ENCODE measurements at regions not wholly inside any gene's neighbourhood (a gene's known extent, or its start where the extent isn't known, plus 50 kb on each side); places are given as distances from the start of the nearest gene placed in this dataset.

- no peak for FAIRE-seq
- Histone ChIP-seq H3K4me3 (ENCODE audit: insufficient read depth, low read depth, low read length) (no peak overlapping the region), H4K20me1 (ENCODE audit: insufficient read depth, low read length) (no peaks in the 10 kb centered on the region), H3K9ac (ENCODE audit: low read length) (no peak overlapping the region), H3K27me3 (ENCODE audit: insufficient read depth, low read length) (no peaks in the 10 kb centered on the region), H3K9me3 (ENCODE audit: insufficient read depth, low read depth, low read length) (no peaks in the 10 kb centered on the region), H3K4me1 (ENCODE audit: insufficient read depth, low read length) (no peaks in the 10 kb centered on the region), H3K27ac (ENCODE audit: low read depth, low read length) (no peak overlapping the region), H3K36me3 (ENCODE audit: insufficient read depth, low read length) (no peaks in the 10 kb centered on the region), H3K4me2 (ENCODE audit: low read length) (no peak overlapping the region), H3K79me2 (ENCODE audit: insufficient read depth, low read length) (no peaks in the 10 kb centered on the region), H2AFZ (ENCODE audit: low read depth, low read length) (peak overlapping the region; percentile 17)
- no peak for TF ChIP-seq EZH2 (IDR thresholded peaks at IDR 0.05; ENCODE audit: insufficient read depth, low read length)
- TF ChIP-seq CTCF (IDR thresholded peaks at IDR 0.05; ENCODE audit: insufficient read depth, low read depth, low read length) = no peak
- Mint-ChIP-seq H3K4me1 (ENCODE audit: low read depth, unreplicated experiment) (peaks cover 2% of the 10 kb centered on the region), H3K27ac (ENCODE audit: unreplicated experiment) (peak overlapping the region; percentile 15), H3K36me3 (ENCODE audit: low read depth, unreplicated experiment) (no peaks in the 10 kb centered on the region), H3K9me3 (ENCODE audit: unreplicated experiment) (no peaks in the 10 kb centered on the region), H3K4me3 (ENCODE audit: unreplicated experiment) (no peak overlapping the region), H3K27me3 (ENCODE audit: low read depth, unreplicated experiment) (no peaks in the 10 kb centered on the region)
- DNase-seq (ENCODE audit: low read depth) = no peak
Measured at GRCh38 chr6:164408868-164409267, 900.5 kb downstream of the C6orf118 start.

GRCh38 chr6:164404812-164405488 lies 904.5 kb downstream of the C6orf118 start:
- H3K27ac ChIP-seq (ENCODE audit: low read depth, low read length) = no peak overlapping the region
- Mint-ChIP-seq H3K4me1 (ENCODE audit: low read depth, unreplicated experiment) (peaks cover 2% of the 10 kb centered on the region), H3K27me3 (ENCODE audit: low read depth, unreplicated experiment) (no peaks in the 10 kb centered on the region), H3K36me3 (ENCODE audit: low read depth, unreplicated experiment) (no peaks in the 10 kb centered on the region), H3K4me3 (ENCODE audit: unreplicated experiment) (no peak overlapping the region), H3K27ac (ENCODE audit: unreplicated experiment) (no peak overlapping the region), H3K9me3 (ENCODE audit: unreplicated experiment) (no peaks in the 10 kb centered on the region)
- H3K79me2 ChIP-seq (ENCODE audit: insufficient read depth, low read length) = no peaks in the 10 kb centered on the region
- no peaks in the 10 kb centered on the region for H3K36me3 ChIP-seq (ENCODE audit: insufficient read depth, low read length)
- no peaks in the 10 kb centered on the region for H3K4me1 ChIP-seq (ENCODE audit: insufficient read depth, low read length)
- H3K9me3 ChIP-seq (ENCODE audit: insufficient read depth, low read depth, low read length) = no peaks in the 10 kb centered on the region
- H3K4me3 ChIP-seq (ENCODE audit: insufficient read depth, low read depth, low read length) = no peak overlapping the region
- no peak for TF ChIP-seq CTCF (IDR thresholded peaks at IDR 0.05; ENCODE audit: insufficient read depth, low read depth, low read length)
- H3K4me2 ChIP-seq (ENCODE audit: low read length) = no peak overlapping the region
- no peak overlapping the region for H2AFZ ChIP-seq (ENCODE audit: low read depth, low read length)
- no peak for FAIRE-seq
- no peak for DNase-seq (ENCODE audit: low read depth)
- H3K27me3 ChIP-seq (ENCODE audit: insufficient read depth, low read length) = no peaks in the 10 kb centered on the region
- H4K20me1 ChIP-seq (ENCODE audit: insufficient read depth, low read length) = no peaks in the 10 kb centered on the region
- H3K9ac ChIP-seq (ENCODE audit: low read length) = no peak overlapping the region

- Histone ChIP-seq H3K79me2 (ENCODE audit: insufficient read depth, low read length) (no peaks in the 10 kb centered on the region), H2AFZ (ENCODE audit: low read depth, low read length) (no peak overlapping the region), H3K27me3 (ENCODE audit: insufficient read depth, low read length) (no peaks in the 10 kb centered on the region), H3K9me3 (ENCODE audit: insufficient read depth, low read depth, low read length) (no peaks in the 10 kb centered on the region), H4K20me1 (ENCODE audit: insufficient read depth, low read length) (no peaks in the 10 kb centered on the region), H3K4me3 (ENCODE audit: insufficient read depth, low read depth, low read length) (no peak overlapping the region), H3K27ac (ENCODE audit: low read depth, low read length) (no peak overlapping the region), H3K4me1 (ENCODE audit: insufficient read depth, low read length) (no peaks in the 10 kb centered on the region), H3K4me2 (ENCODE audit: low read length) (peak overlapping the region; percentile 32), H3K36me3 (ENCODE audit: insufficient read depth, low read length) (no peaks in the 10 kb centered on the region), H3K9ac (ENCODE audit: low read length) (no peak overlapping the region)
- Mint-ChIP-seq H3K4me1 (ENCODE audit: low read depth, unreplicated experiment) (peaks cover 2% of the 10 kb centered on the region), H3K27me3 (ENCODE audit: low read depth, unreplicated experiment) (no peaks in the 10 kb centered on the region), H3K27ac (ENCODE audit: unreplicated experiment) (no peak overlapping the region), H3K4me3 (ENCODE audit: unreplicated experiment) (no peak overlapping the region), H3K36me3 (ENCODE audit: low read depth, unreplicated experiment) (no peaks in the 10 kb centered on the region), H3K9me3 (ENCODE audit: unreplicated experiment) (no peaks in the 10 kb centered on the region)
- no peak for TF ChIP-seq EZH2 (IDR thresholded peaks at IDR 0.05; ENCODE audit: insufficient read depth, low read length)
- no peak for TF ChIP-seq CTCF (IDR thresholded peaks at IDR 0.05; ENCODE audit: insufficient read depth, low read depth, low read length)
- DNase-seq (ENCODE audit: low read depth) (no peak), FAIRE-seq (no peak)
Measured at GRCh38 chr6:164401871-164402270, 907.5 kb downstream of the C6orf118 start.
